ENCODE measurements at regions not wholly inside any gene's neighbourhood (a gene's known extent, or its start where the extent isn't known, plus 50 kb on each side); places are given as distances from the start of the nearest gene placed in this dataset.

GRCh38 chr4:119906277-119906676 is 160.4 kb downstream of the MAD2L1 start:
- no peak for TF ChIP-seq POLR2A (IDR thresholded peaks at IDR 0.05)
- TF ChIP-seq CTCF (IDR thresholded peaks at IDR 0.05 in 4 of 5, conservative IDR thresholded peaks at IDR 0.05 in 1 of 5): no peak
